ENCODE measurements at regions not wholly inside any gene's neighbourhood (a gene's known extent, or its start where the extent isn't known, plus 50 kb on each side); places are given as distances from the start of the nearest gene placed in this dataset.
"Not testable (repeated sequence)": the region's sequence is repeated elsewhere in the genome, so short reads cannot be mapped to it uniquely, and the experiment has no call there.

GRCh38 chr17:56718515-56718914, 115.2 kb downstream of the C17orf67 start:
- no peak for TF ChIP-seq CTCF (IDR thresholded peaks at IDR 0.05; ENCODE audit: control insufficient read depth, extremely low read depth, insufficient read depth)
- H3K4me3 ChIP-seq (ENCODE audit: low read depth, low read length) = no peak overlapping the region
- DNase-seq (ENCODE audit: low read depth) = no peak

GRCh38 chr17:56723421-56723820, 110.3 kb downstream of the C17orf67 start:
- no peak overlapping the region for H3K4me3 ChIP-seq (ENCODE audit: low read depth, low read length)
- no peak for TF ChIP-seq CTCF (IDR thresholded peaks at IDR 0.05; ENCODE audit: control insufficient read depth, extremely low read depth, insufficient read depth)
- DNase-seq (ENCODE audit: low read depth) = no peak

GRCh38 chr17:56724664-56725063, 109.1 kb downstream of the C17orf67 start:
- H3K4me3 ChIP-seq (ENCODE audit: low read depth, low read length) = no peak overlapping the region
- TF ChIP-seq CTCF (IDR thresholded peaks at IDR 0.05; ENCODE audit: control insufficient read depth, extremely low read depth, insufficient read depth) = no peak
- no peak for DNase-seq (ENCODE audit: low read depth)

GRCh38 chr17:56725144-56725543, 108.6 kb downstream of the C17orf67 start:
- no peak for DNase-seq (ENCODE audit: low read depth)
- TF ChIP-seq CTCF (IDR thresholded peaks at IDR 0.05; ENCODE audit: control insufficient read depth, extremely low read depth, insufficient read depth) = no peak

GRCh38 chr17:56727876-56728617, 105.7 kb downstream of the C17orf67 start:
- no peak for DNase-seq (ENCODE audit: low read depth)
- no peak overlapping the region for H3K4me3 ChIP-seq (ENCODE audit: low read depth, low read length)
- TF ChIP-seq CTCF (IDR thresholded peaks at IDR 0.05; ENCODE audit: control insufficient read depth, extremely low read depth, insufficient read depth) = no peak

More at GRCh38 chr17:56725144-56725543, 108.6 kb downstream of the C17orf67 start:
- H3K4me3 ChIP-seq (ENCODE audit: low read depth, low read length) = no peak overlapping the region

GRCh38 chr17:56731096-56731495, 102.6 kb downstream of the C17orf67 start:
- H3K4me3 ChIP-seq (ENCODE audit: low read depth, low read length); DNase-seq (ENCODE audit: low read depth): not testable (repeated sequence)

- H3K4me3 ChIP-seq (ENCODE audit: low read depth, low read length) = no peak overlapping the region
- no peak for TF ChIP-seq CTCF (IDR thresholded peaks at IDR 0.05; ENCODE audit: control insufficient read depth, extremely low read depth, insufficient read depth)
- no peak for DNase-seq (ENCODE audit: low read depth)
These were observed 99.9 kb downstream of the C17orf67 start for GRCh38 chr17:56733833-56734232.
